ENCODE measurements at regions not wholly inside any gene's neighbourhood (a gene's known extent, or its start where the extent isn't known, plus 50 kb on each side); places are given as distances from the start of the nearest gene placed in this dataset.
"Not testable (repeated sequence)": the region's sequence is repeated elsewhere in the genome, so short reads cannot be mapped to it uniquely, and the experiment has no call there.

- H3K9ac ChIP-seq (ENCODE audit: low read length in 5 of 5): no peak overlapping the region
- H3K4me1 ChIP-seq (ENCODE audit: control insufficient read depth in 5 of 5, insufficient read depth in 5 of 5, low read length in 5 of 5): no peaks in the 10 kb centered on the region
- no peaks in the 10 kb centered on the region for H3K27me3 ChIP-seq (ENCODE audit: control insufficient read depth in 5 of 5, insufficient read depth in 4 of 5, low read length in 5 of 5)
- no peak overlapping the region for H3K27ac ChIP-seq (ENCODE audit: low read depth, low read length)
- H3K9me3 ChIP-seq (ENCODE audit: control insufficient read depth in 5 of 5, low read length in 5 of 5): peaks cover 0 to 10% (median 3%) of the 10 kb centered on the region in 5 donors
- H3K36me3 ChIP-seq (ENCODE audit: control insufficient read depth in 5 of 5, insufficient read depth in 5 of 5, low read length in 5 of 5): no peaks in the 10 kb centered on the region
- H3K4me3 ChIP-seq (ENCODE audit: low read depth in 1 of 5, low read length in 5 of 5): no peak overlapping the region
Observed at GRCh38 chr12:68387338-68387737, 55.2 kb upstream of the MDM1 start.

- no peak overlapping the region for H3K27ac ChIP-seq (ENCODE audit: low read depth, low read length)
- H3K4me1 ChIP-seq (ENCODE audit: control insufficient read depth in 5 of 5, insufficient read depth in 5 of 5, low read length in 5 of 5): no peaks in the 10 kb centered on the region
- peaks cover 0 to 10% (median 3%) of the 10 kb centered on the region in 5 donors for H3K9me3 ChIP-seq (ENCODE audit: control insufficient read depth in 5 of 5, low read length in 5 of 5)
- no peaks in the 10 kb centered on the region for H3K27me3 ChIP-seq (ENCODE audit: control insufficient read depth in 5 of 5, insufficient read depth in 4 of 5, low read length in 5 of 5)
- H3K4me3 ChIP-seq (ENCODE audit: low read depth in 1 of 5, low read length in 5 of 5): no peak overlapping the region
- H3K36me3 ChIP-seq (ENCODE audit: control insufficient read depth in 5 of 5, insufficient read depth in 5 of 5, low read length in 5 of 5): no peaks in the 10 kb centered on the region
- H3K9ac ChIP-seq (ENCODE audit: low read length in 5 of 5): no peak overlapping the region
Observed at GRCh38 chr12:68389305-68389704, 57.1 kb upstream of the MDM1 start.

GRCh38 chr12:68391937-68392336 lies 59.8 kb upstream of the MDM1 start:
- Histone ChIP-seq H3K4me1 (ENCODE audit: control insufficient read depth in 5 of 5, insufficient read depth in 5 of 5, low read length in 5 of 5) (no peaks in the 10 kb centered on the region), H3K9me3 (ENCODE audit: control insufficient read depth in 5 of 5, low read length in 5 of 5) (peaks cover 0 to 10% (median 3%) of the 10 kb centered on the region in 5 donors), H3K27me3 (ENCODE audit: control insufficient read depth in 5 of 5, insufficient read depth in 4 of 5, low read length in 5 of 5) (no peaks in the 10 kb centered on the region), H3K4me3 (ENCODE audit: low read depth in 1 of 5, low read length in 5 of 5) (no peak overlapping the region), H3K36me3 (ENCODE audit: control insufficient read depth in 5 of 5, insufficient read depth in 5 of 5, low read length in 5 of 5) (no peaks in the 10 kb centered on the region), H3K27ac (ENCODE audit: low read depth, low read length) (no peak overlapping the region), H3K9ac (ENCODE audit: low read length in 5 of 5) (no peak overlapping the region)

- Histone ChIP-seq H3K4me3 (ENCODE audit: low read depth in 1 of 5, low read length in 5 of 5) (no peak overlapping the region), H3K27me3 (ENCODE audit: control insufficient read depth in 5 of 5, insufficient read depth in 4 of 5, low read length in 5 of 5) (no peaks in the 10 kb centered on the region), H3K36me3 (ENCODE audit: control insufficient read depth in 5 of 5, insufficient read depth in 5 of 5, low read length in 5 of 5) (no peaks in the 10 kb centered on the region), H3K9me3 (ENCODE audit: control insufficient read depth in 5 of 5, low read length in 5 of 5) (peaks cover 0 to 10% (median 3%) of the 10 kb centered on the region in 5 donors), H3K9ac (ENCODE audit: low read length in 5 of 5) (no peak overlapping the region), H3K4me1 (ENCODE audit: control insufficient read depth in 5 of 5, insufficient read depth in 5 of 5, low read length in 5 of 5) (no peaks in the 10 kb centered on the region), H3K27ac (ENCODE audit: low read depth, low read length) (no peak overlapping the region)
Observed at GRCh38 chr12:68392376-68392775, 60.2 kb upstream of the MDM1 start.

GRCh38 chr12:68393417-68393816 lies 61.3 kb upstream of the MDM1 start:
- H3K4me1 ChIP-seq (ENCODE audit: control insufficient read depth in 5 of 5, insufficient read depth in 5 of 5, low read length in 5 of 5): no peaks in the 10 kb centered on the region
- H3K36me3 ChIP-seq (ENCODE audit: control insufficient read depth in 5 of 5, insufficient read depth in 5 of 5, low read length in 5 of 5): no peaks in the 10 kb centered on the region
- H3K27ac ChIP-seq (ENCODE audit: low read depth, low read length): no peak overlapping the region
- no peak overlapping the region for H3K9ac ChIP-seq (ENCODE audit: low read length in 5 of 5)
- no peaks in the 10 kb centered on the region for H3K27me3 ChIP-seq (ENCODE audit: control insufficient read depth in 5 of 5, insufficient read depth in 4 of 5, low read length in 5 of 5)
- peaks cover 0 to 10% (median 3%) of the 10 kb centered on the region in 5 donors for H3K9me3 ChIP-seq (ENCODE audit: control insufficient read depth in 5 of 5, low read length in 5 of 5)
- H3K4me3 ChIP-seq (ENCODE audit: low read depth in 1 of 5, low read length in 5 of 5): no peak overlapping the region

DNA sequence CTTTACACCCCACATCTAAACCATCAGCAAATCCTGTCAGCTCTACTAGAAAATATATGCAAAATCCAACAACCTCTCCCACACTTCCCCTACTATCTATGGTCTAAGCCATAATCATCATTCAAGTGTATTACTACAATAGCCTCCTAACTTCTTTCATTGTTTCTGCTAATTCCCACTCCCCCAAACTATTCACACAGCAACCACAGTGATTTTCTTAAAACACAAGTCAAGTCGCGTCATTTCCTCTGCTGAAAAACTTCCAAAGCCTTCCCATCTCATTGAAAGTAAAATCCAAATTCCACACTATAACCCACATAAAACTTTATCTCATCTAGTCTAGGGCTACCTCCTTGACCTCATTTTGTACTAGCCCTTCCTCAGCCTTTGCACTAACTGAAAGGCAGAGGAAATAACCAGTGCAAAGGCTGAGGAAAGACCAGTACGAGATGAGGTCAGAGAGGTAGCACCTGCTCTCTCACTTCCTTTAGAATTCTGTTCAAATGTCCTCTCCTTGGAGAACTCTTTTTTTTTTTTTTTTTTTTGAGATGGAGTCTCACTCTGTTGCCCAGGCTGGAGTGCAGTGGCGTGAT lies 65.5 kb upstream of the MDM1 start:
- H3K9me3 ChIP-seq (ENCODE audit: control insufficient read depth in 5 of 5, low read length in 5 of 5): no peaks in the 10 kb centered on the region
- no peak overlapping the region for H3K9ac ChIP-seq (ENCODE audit: low read length in 5 of 5)
- no peak overlapping the region for H3K27ac ChIP-seq (ENCODE audit: low read depth, low read length)
- no peak overlapping the region for H3K4me3 ChIP-seq (ENCODE audit: low read depth in 1 of 5, low read length in 5 of 5)
- no peaks in the 10 kb centered on the region for H3K36me3 ChIP-seq (ENCODE audit: control insufficient read depth in 5 of 5, insufficient read depth in 5 of 5, low read length in 5 of 5)
- no peaks in the 10 kb centered on the region for H3K27me3 ChIP-seq (ENCODE audit: control insufficient read depth in 5 of 5, insufficient read depth in 4 of 5, low read length in 5 of 5)
- H3K4me1 ChIP-seq (ENCODE audit: control insufficient read depth in 5 of 5, insufficient read depth in 5 of 5, low read length in 5 of 5): peaks cover 0 to 11% (median 6%) of the 10 kb centered on the region in 5 donors

GRCh38 chr12:68398689-68399088 lies 66.5 kb upstream of the MDM1 start:
- not testable (repeated sequence) for H3K9ac ChIP-seq (ENCODE audit: low read length in 5 of 5); H3K36me3 ChIP-seq (ENCODE audit: control insufficient read depth in 5 of 5, insufficient read depth in 5 of 5, low read length in 5 of 5); H3K27me3 ChIP-seq (ENCODE audit: control insufficient read depth in 5 of 5, insufficient read depth in 4 of 5, low read length in 5 of 5); H3K4me3 ChIP-seq (ENCODE audit: low read depth in 1 of 5, low read length in 5 of 5); H3K27ac ChIP-seq (ENCODE audit: low read depth, low read length); H3K9me3 ChIP-seq (ENCODE audit: control insufficient read depth in 5 of 5, low read length in 5 of 5)
- peaks cover 0 to 17% (median 10%) of the 10 kb centered on the region in 5 donors for H3K4me1 ChIP-seq (ENCODE audit: control insufficient read depth in 5 of 5, insufficient read depth in 5 of 5, low read length in 5 of 5)

GRCh38 chr12:68400226-68400829 lies 68.2 kb upstream of the MDM1 start:
- peaks cover 0 to 29% (median 19%) of the 10 kb centered on the region in 5 donors for H3K4me1 ChIP-seq (ENCODE audit: control insufficient read depth in 5 of 5, insufficient read depth in 5 of 5, low read length in 5 of 5)
- no peaks in the 10 kb centered on the region for H3K36me3 ChIP-seq (ENCODE audit: control insufficient read depth in 5 of 5, insufficient read depth in 5 of 5, low read length in 5 of 5)
- no peak overlapping the region for H3K4me3 ChIP-seq (ENCODE audit: low read depth in 1 of 5, low read length in 5 of 5)
- H3K27me3 ChIP-seq (ENCODE audit: control insufficient read depth in 5 of 5, insufficient read depth in 4 of 5, low read length in 5 of 5): no peaks in the 10 kb centered on the region
- H3K9ac ChIP-seq (ENCODE audit: low read length in 5 of 5): no peak overlapping the region
- no peaks in the 10 kb centered on the region for H3K9me3 ChIP-seq (ENCODE audit: control insufficient read depth in 5 of 5, low read length in 5 of 5)
- no peak overlapping the region for H3K27ac ChIP-seq (ENCODE audit: low read depth, low read length)

DNA sequence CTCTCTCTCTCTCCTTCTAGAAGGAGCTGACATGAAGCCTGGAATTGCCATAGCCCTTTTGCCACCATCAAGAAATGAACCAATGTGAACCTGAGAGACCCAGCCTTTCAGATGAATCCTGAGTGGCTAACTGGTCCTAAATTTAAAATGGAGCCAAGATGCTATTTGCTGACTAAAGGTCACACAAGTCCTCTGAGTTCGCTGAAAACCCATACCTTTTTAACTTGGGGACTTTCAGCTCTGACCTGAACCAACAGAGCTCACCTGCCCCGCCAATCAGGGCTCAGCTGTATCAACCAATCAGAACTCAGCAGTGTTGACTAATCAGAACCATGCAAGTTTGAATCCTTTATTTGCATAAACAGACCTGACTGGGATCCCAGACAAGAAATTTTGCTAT lies 70.3 kb upstream of the MDM1 start:
- H3K4me3 ChIP-seq (ENCODE audit: low read depth in 1 of 5, low read length in 5 of 5): no peak overlapping the region
- H3K9me3 ChIP-seq (ENCODE audit: control insufficient read depth in 5 of 5, low read length in 5 of 5): no peaks in the 10 kb centered on the region
- H3K27me3 ChIP-seq (ENCODE audit: control insufficient read depth in 5 of 5, insufficient read depth in 4 of 5, low read length in 5 of 5): no peaks in the 10 kb centered on the region
- no peaks in the 10 kb centered on the region for H3K36me3 ChIP-seq (ENCODE audit: control insufficient read depth in 5 of 5, insufficient read depth in 5 of 5, low read length in 5 of 5)
- H3K4me1 ChIP-seq (ENCODE audit: control insufficient read depth in 5 of 5, insufficient read depth in 5 of 5, low read length in 5 of 5): peaks cover 10 to 48% (median 38%) of the 10 kb centered on the region in 5 donors
- H3K9ac ChIP-seq (ENCODE audit: low read length in 5 of 5): no peak overlapping the region
- H3K27ac ChIP-seq (ENCODE audit: low read depth, low read length): no peak overlapping the region

DNA sequence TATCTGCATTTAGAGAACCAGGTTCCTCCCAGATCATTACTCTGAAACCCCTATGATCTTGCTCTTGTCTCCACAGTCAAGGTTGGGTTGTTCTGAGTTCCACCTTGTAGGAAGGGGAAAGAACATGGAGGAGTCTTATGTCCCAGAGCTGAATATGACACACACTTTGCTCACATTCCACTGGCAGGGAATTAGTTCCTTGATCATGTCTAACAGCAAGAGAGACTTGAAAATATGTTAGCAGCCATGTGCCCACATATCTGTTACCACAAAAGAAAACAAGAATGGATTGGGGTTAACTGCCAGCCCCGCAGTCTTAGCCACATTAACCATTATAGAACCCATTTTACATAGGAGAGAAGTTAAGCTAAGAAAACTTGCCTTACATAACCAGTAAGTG lies 71.1 kb upstream of the MDM1 start:
- Histone ChIP-seq H3K4me3 (ENCODE audit: low read depth in 1 of 5, low read length in 5 of 5) (no peak overlapping the region), H3K27me3 (ENCODE audit: control insufficient read depth in 5 of 5, insufficient read depth in 4 of 5, low read length in 5 of 5) (no peaks in the 10 kb centered on the region), H3K9me3 (ENCODE audit: control insufficient read depth in 5 of 5, low read length in 5 of 5) (no peaks in the 10 kb centered on the region), H3K27ac (ENCODE audit: low read depth, low read length) (no peak overlapping the region), H3K36me3 (ENCODE audit: control insufficient read depth in 5 of 5, insufficient read depth in 5 of 5, low read length in 5 of 5) (no peaks in the 10 kb centered on the region), H3K4me1 (ENCODE audit: control insufficient read depth in 5 of 5, insufficient read depth in 5 of 5, low read length in 5 of 5) (peaks cover 10 to 48% (median 38%) of the 10 kb centered on the region in 5 donors), H3K9ac (ENCODE audit: low read length in 5 of 5) (no peak overlapping the region)

All from subcutaneous abdominal adipose tissue (tissue), 5 donors.